Trophoblast cell (in vitro differentiated cells and primary cell): ENCODE measurements at regions not wholly inside any gene's neighbourhood (a gene's known extent, or its start where the extent isn't known, plus 50 kb on each side); places are given as distances from the start of the nearest gene placed in this dataset.

Experiments
- DNase-seq, 2 donors: peaks; one replicate each; pipeline ENCODE4 v3.0.0-alpha.2; 2016
- H2AFZ ChIP-seq: 2 replicates; pipeline ENCODE4 v1.6.1; 2013; ENCODE audit warnings: low read length, moderate library complexity, mild to moderate bottlenecking; ENCODE audit not compliant: insufficient read depth, poor library complexity
- H2AK5ac ChIP-seq: 2 replicates; pipeline ENCODE4 v1.6.1; 2013; ENCODE audit warnings: mild to moderate bottlenecking, low read length
- H2BK120ac ChIP-seq: 2 replicates; pipeline ENCODE4 v1.6.1; 2013; ENCODE audit warnings: low read length, mild to moderate bottlenecking, moderate library complexity; ENCODE audit not compliant: insufficient read depth, poor library complexity
- H2BK12ac ChIP-seq: 2 replicates; pipeline ENCODE4 v1.6.1; 2013; ENCODE audit warnings: mild to moderate bottlenecking, low read length, moderate library complexity
- H2BK5ac ChIP-seq: 2 replicates; pipeline ENCODE4 v1.6.1; 2013; ENCODE audit warnings: low read length, low read depth, moderate library complexity, mild to moderate bottlenecking; ENCODE audit not compliant: poor library complexity
- H3K14ac ChIP-seq: 2 replicates; pipeline ENCODE4 v1.6.1; 2013; ENCODE audit warnings: mild to moderate bottlenecking, low read length
- H3K18ac ChIP-seq: 2 replicates; pipeline ENCODE4 v1.6.1; 2013; ENCODE audit warnings: mild to moderate bottlenecking, low read length
- H3K23ac ChIP-seq: 2 replicates; pipeline ENCODE4 v1.6.1; 2013; ENCODE audit warnings: low read length
- H3K27ac ChIP-seq: 2 replicates; pipeline ENCODE4 v1.5.1; 2013; ENCODE audit warnings: low read depth, mild to moderate bottlenecking, inconsistent platforms, low read length, moderate library complexity
- H3K27me3 ChIP-seq: 2 replicates; pipeline ENCODE4 v1.6.1; 2013; ENCODE audit warnings: inconsistent platforms, mild to moderate bottlenecking, low read length, moderate library complexity; ENCODE audit not compliant: insufficient read depth
- H3K36me3 ChIP-seq, 2 experiments: 1 replicate in 1 of 2; 2 replicates in 1 of 2; pipeline ENCODE4 v1.6.1; 2013; ENCODE audit warnings: low read length in 2 of 2, mild to moderate bottlenecking in 2 of 2, moderate library complexity in 1 of 2; ENCODE audit not compliant: insufficient read depth in 2 of 2, control insufficient read depth in 1 of 2
- H3K4ac ChIP-seq: 2 replicates; pipeline ENCODE4 v1.6.1; 2013; ENCODE audit warnings: low read depth, mild to moderate bottlenecking, low read length, moderate library complexity
- H3K4me1 ChIP-seq, 2 experiments: 1 replicate in 1 of 2; 2 replicates in 1 of 2; pipeline ENCODE4 v1.6.1; 2013; ENCODE audit warnings: low read length in 2 of 2, mild to moderate bottlenecking in 2 of 2, moderate library complexity in 1 of 2; ENCODE audit not compliant: insufficient read depth in 2 of 2, control insufficient read depth in 1 of 2
- H3K4me2 ChIP-seq: 2 replicates; pipeline ENCODE4 v1.6.1; 2013; ENCODE audit warnings: inconsistent platforms, mild to moderate bottlenecking, low read length, moderate library complexity
- H3K4me3 ChIP-seq: 2 replicates; pipeline ENCODE4 v1.5.1; 2013; ENCODE audit warnings: mild to moderate bottlenecking, low read depth, low read length, inconsistent platforms
- H3K79me1 ChIP-seq: one replicate; pipeline ENCODE4 v1.6.1; 2013; ENCODE audit warnings: low read length
- H3K79me2 ChIP-seq: 2 replicates; pipeline ENCODE4 v1.6.1; 2013; ENCODE audit warnings: low read length, mild to moderate bottlenecking; ENCODE audit not compliant: control insufficient read depth, insufficient read depth, poor library complexity
- H3K9ac ChIP-seq: 2 replicates; pipeline ENCODE4 v1.6.1; 2013; ENCODE audit warnings: mild to moderate bottlenecking, low read length
- H3K9me3 ChIP-seq: 2 replicates; pipeline ENCODE4 v1.6.1; 2013; ENCODE audit warnings: low read depth, mild to moderate bottlenecking, control low read depth, inconsistent platforms, low read length; ENCODE audit not compliant: insufficient read depth
- H4K12ac ChIP-seq: 2 replicates; pipeline ENCODE4 v1.6.1; 2013; ENCODE audit warnings: low read depth, mild to moderate bottlenecking, low read length, moderate library complexity
- H4K8ac ChIP-seq: 2 replicates; pipeline ENCODE4 v1.6.1; 2013; ENCODE audit warnings: low read depth, mild to moderate bottlenecking, low read length, moderate library complexity
- H4K91ac ChIP-seq: one replicate; pipeline ENCODE4 v1.6.1; 2013; ENCODE audit warnings: low read depth, mild to moderate bottlenecking, low read length, moderate library complexity
- WGBS: extraction: QIAGEN DNeasy Blood & Tissue Kit; methylation state at CpG from one replicate; pipeline ENCODE4 v1.1.7; 2013; ENCODE audit warnings: missing lambda C conversion rate; ENCODE audit not compliant: insufficient read length, insufficient coverage; ENCODE audit errors: extremely low coverage; 5-methylcytosine and 5-hydroxymethylcytosine counted together

DNA sequence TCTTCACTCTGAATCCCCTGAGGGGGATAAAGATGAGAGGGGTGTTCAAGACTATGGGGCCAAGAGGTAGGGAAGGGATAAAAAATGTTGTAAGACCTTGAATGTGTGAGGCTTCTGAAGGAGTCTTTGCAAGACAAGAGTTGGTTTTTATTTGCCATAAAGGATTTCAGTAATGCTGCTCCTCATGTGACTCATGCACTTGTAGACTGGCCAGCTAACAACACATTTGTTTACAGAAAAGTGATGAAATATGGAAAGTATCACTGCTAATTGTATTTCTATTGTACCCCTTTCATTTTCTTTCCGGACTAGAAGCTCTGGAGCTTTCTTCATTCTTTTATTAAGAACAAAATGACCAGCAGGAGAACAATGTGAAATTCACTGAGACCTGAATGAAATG is 782.1 kb downstream of the EPHA4 start:
- Histone ChIP-seq H3K14ac (no peak overlapping the region), H2AK5ac (no peak overlapping the region), H3K18ac (no peak overlapping the region), H2BK120ac (no peak overlapping the region), H4K91ac (no peak overlapping the region), H3K9me3 (no peaks in the 10 kb centered on the region), H2AFZ (no peak overlapping the region), H4K12ac (no peak overlapping the region), H3K36me3 (no peaks in the 10 kb centered on the region), H3K79me1 (no peaks in the 10 kb centered on the region), H3K9ac (no peak overlapping the region), H3K23ac (no peak overlapping the region), H4K8ac (no peak overlapping the region), H2BK12ac (no peak overlapping the region), H3K27me3 (no peaks in the 10 kb centered on the region), H3K79me2 (no peaks in the 10 kb centered on the region), H2BK5ac (no peak overlapping the region), H3K27ac (no peak overlapping the region), H3K4me2 (no peak overlapping the region), H3K4ac (no peak overlapping the region), H3K4me3 (no peak overlapping the region), H3K4me1 (no peaks in the 10 kb centered on the region)
- DNase-seq: peak in 1 of 2 donors; percentile 8
- WGBS: no CpG with 5 or more reads among the region's 1 CpG

DNA sequence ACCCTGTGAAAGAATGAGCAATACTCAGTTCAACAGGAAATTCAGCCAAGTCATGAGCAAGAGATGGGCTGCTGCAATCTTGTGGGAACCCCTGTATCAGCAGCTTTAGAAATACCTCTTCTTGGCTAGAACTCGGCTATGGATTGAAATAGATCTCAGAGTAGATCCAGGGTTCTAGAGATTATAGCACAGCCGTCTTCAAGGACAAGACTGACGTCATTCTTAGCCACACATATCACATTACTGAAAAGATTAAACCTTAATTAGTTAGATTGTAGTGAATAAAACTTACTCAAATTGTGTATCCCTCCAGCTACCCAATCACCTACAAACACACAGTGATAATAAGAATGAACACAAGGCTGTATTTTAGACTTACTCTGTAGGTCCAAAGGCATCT is 776.4 kb downstream of the EPHA4 start:
- H3K79me1 ChIP-seq: no peaks in the 10 kb centered on the region
- H3K36me3 ChIP-seq: no peaks in the 10 kb centered on the region
- H4K12ac ChIP-seq: no peak overlapping the region
- no peaks in the 10 kb centered on the region for H3K27me3 ChIP-seq
- no peak overlapping the region for H4K91ac ChIP-seq
- DNase-seq: no peak
- no peak overlapping the region for H3K14ac ChIP-seq
- H2BK5ac ChIP-seq: no peak overlapping the region
- H3K9me3 ChIP-seq: no peaks in the 10 kb centered on the region
- H3K79me2 ChIP-seq: no peaks in the 10 kb centered on the region
- no peak overlapping the region for H3K27ac ChIP-seq
- no peak overlapping the region for H3K9ac ChIP-seq
- H3K4ac ChIP-seq: no peak overlapping the region
- H3K4me2 ChIP-seq: no peak overlapping the region
- no peaks in the 10 kb centered on the region for H3K4me1 ChIP-seq
- no peak overlapping the region for H2BK120ac ChIP-seq
- no peak overlapping the region for H3K23ac ChIP-seq
- H3K4me3 ChIP-seq: no peak overlapping the region
- no peak overlapping the region for H2BK12ac ChIP-seq
- no peak overlapping the region for H4K8ac ChIP-seq
- no CpG with 5 or more reads among the region's 3 CpGs for WGBS
- no peak overlapping the region for H2AK5ac ChIP-seq
- no peak overlapping the region for H2AFZ ChIP-seq
- no peak overlapping the region for H3K18ac ChIP-seq

DNA sequence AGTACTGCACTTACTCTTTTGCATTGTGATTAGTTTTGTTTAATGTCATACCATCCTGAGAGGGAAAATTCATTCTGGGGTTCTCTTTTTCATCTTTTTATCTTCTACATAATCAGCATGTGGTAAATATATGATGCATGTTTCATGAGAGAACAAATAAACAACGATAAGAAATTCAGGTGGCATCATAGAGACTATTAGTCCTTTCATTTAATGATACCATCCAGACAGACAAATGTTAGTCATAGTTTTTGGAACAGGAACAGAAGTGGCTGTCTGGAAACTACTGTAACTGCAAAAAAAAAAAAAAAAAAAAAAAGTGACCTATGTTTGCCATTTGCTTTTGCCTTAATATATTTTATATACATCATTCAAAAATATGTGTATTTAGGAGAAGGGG is 761.0 kb downstream of the EPHA4 start:
- no peak overlapping the region for H2BK5ac ChIP-seq
- no peak overlapping the region for H3K4me3 ChIP-seq
- no peak overlapping the region for H3K18ac ChIP-seq
- H2BK12ac ChIP-seq: no peak overlapping the region
- H4K91ac ChIP-seq: no peak overlapping the region
- H3K79me2 ChIP-seq: no peaks in the 10 kb centered on the region
- no peaks in the 10 kb centered on the region for H3K36me3 ChIP-seq
- no peak overlapping the region for H2AK5ac ChIP-seq
- H3K4me2 ChIP-seq: no peak overlapping the region
- no peaks in the 10 kb centered on the region for H3K27me3 ChIP-seq
- H3K9ac ChIP-seq: no peak overlapping the region
- no peak overlapping the region for H3K23ac ChIP-seq
- no peaks in the 10 kb centered on the region for H3K9me3 ChIP-seq
- DNase-seq: no peak
- no peak overlapping the region for H3K27ac ChIP-seq
- H2AFZ ChIP-seq: no peak overlapping the region
- H3K14ac ChIP-seq: no peak overlapping the region
- H4K12ac ChIP-seq: no peak overlapping the region
- H4K8ac ChIP-seq: no peak overlapping the region
- no peak overlapping the region for H3K4ac ChIP-seq
- no peaks in the 10 kb centered on the region for H3K4me1 ChIP-seq
- H3K79me1 ChIP-seq: no peaks in the 10 kb centered on the region
- H2BK120ac ChIP-seq: no peak overlapping the region
- no CpG with 5 or more reads among the region's 1 CpG for WGBS

DNA sequence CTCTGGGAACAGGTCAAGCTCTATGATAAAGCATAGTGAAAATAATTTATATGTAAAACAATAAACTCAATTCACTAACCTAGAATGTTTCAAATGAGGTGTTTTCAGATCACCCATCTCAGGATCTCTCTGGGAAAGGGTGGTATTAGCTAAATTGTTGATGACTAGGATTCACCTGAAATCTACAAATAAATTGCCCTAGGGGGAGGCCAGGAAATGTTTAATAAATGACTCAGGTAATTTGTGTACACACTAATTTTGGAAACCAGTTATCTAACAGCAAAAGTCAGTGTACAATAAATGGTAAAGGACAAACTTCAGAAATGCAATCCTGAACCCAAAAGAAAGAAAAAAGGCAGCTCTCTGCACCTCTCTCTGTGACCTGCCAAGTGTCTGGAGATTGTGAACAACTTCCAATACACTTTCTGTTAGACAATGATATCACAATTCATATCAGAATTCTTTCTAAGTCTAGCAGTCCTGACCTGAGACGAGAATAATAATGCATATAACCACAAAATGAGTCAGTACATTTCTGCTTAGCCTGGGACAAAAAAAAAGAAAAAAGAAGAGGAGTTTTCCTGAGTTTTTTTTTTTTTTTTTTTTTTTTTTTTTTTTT is 760.0 kb downstream of the EPHA4 start:
- WGBS: no CpG with 5 or more reads among the region's 1 CpG
- Histone ChIP-seq H3K4me1 (no peaks in the 10 kb centered on the region), H3K14ac (no peak overlapping the region), H4K91ac (no peak overlapping the region), H3K9me3 (no peaks in the 10 kb centered on the region), H3K27me3 (no peaks in the 10 kb centered on the region), H3K27ac (no peak overlapping the region), H2BK120ac (no peak overlapping the region), H3K79me1 (no peaks in the 10 kb centered on the region), H4K12ac (no peak overlapping the region), H3K4me3 (no peak overlapping the region), H3K36me3 (no peaks in the 10 kb centered on the region), H3K23ac (no peak overlapping the region), H2AFZ (no peak overlapping the region), H3K4ac (no peak overlapping the region), H2BK12ac (no peak overlapping the region), H3K4me2 (no peak overlapping the region), H2BK5ac (no peak overlapping the region), H3K9ac (no peak overlapping the region), H2AK5ac (no peak overlapping the region), H3K79me2 (no peaks in the 10 kb centered on the region), H4K8ac (no peak overlapping the region), H3K18ac (no peak overlapping the region)
- DNase-seq: no peak
